Breast epithelium (tissue), 4 donors: ENCODE measurements at regions not wholly inside any gene's neighbourhood (a gene's known extent, or its start where the extent isn't known, plus 50 kb on each side); places are given as distances from the start of the nearest gene placed in this dataset.

ENCODE experiments used
- DNase-seq, 2 donors: peaks; one replicate each; pipeline ENCODE4 v3.0.0-alpha.2; 2019; ENCODE audit warnings: low spot score in 2 of 2
- H3K27ac ChIP-seq, 2 donors: fragments of 200-600 bp; sonication (generic) in 1 of 2; one replicate each; pipeline ENCODE4 v1.5.1; 2016 to 2019; ENCODE audit warnings: mild to moderate bottlenecking in 1 of 2
- H3K27me3 ChIP-seq, 2 donors: fragments of 200-600 bp; sonication (generic) in 1 of 2; one replicate each; pipeline versions ENCODE4 v1.5.1 to v1.6.0; 2017 to 2019; ENCODE audit warnings: control low read depth in 1 of 2, mild to moderate bottlenecking in 1 of 2
- H3K36me3 ChIP-seq: fragments of 200-600 bp; one replicate; pipeline ENCODE4 v1.5.1; 2019
- H3K4me1 ChIP-seq, 2 donors: fragments of 200-600 bp; sonication (generic); one replicate each; pipeline ENCODE4 v1.5.1; 2016 to 2019; ENCODE audit warnings: control low read depth in 1 of 2
- H3K4me3 ChIP-seq, 3 donors: fragments of 200-600 bp; sonication (generic); 1 replicate in 2 of 3; 2 replicates in 1 of 3; pipeline ENCODE4 v1.5.1; 2016 to 2019; ENCODE audit warnings: mild to moderate bottlenecking in 3 of 3, moderate library complexity in 2 of 3
- H3K9me3 ChIP-seq, 2 donors: fragments of 200-600 bp; sonication (generic) in 1 of 2; one replicate each; pipeline ENCODE4 v1.5.1; 2016 to 2019; ENCODE audit warnings: control low read depth in 1 of 2
- CTCF ChIP-seq, 3 donors: fragments of 450-650 bp; IDR thresholded peaks; one replicate each; pipeline ENCODE4 v1.5.1; 2016 to 2017; ENCODE audit warnings: antibody characterized with exemption in 3 of 3, mild to moderate bottlenecking in 3 of 3, moderate library complexity in 3 of 3
- POLR2A ChIP-seq: fragments of 450-650 bp; IDR thresholded peaks from one replicate; pipeline ENCODE4 v1.6.1; 2016; ENCODE audit warnings: antibody characterized with exemption, mild to moderate bottlenecking, moderate library complexity
- POLR2AphosphoS5 ChIP-seq, 3 donors: sonication (generic); formaldehyde crosslinking; IDR thresholded peaks; one replicate each; pipeline ENCODE4 v1.6.1; 2017; ENCODE audit warnings: antibody characterized with exemption in 3 of 3
- intact Hi-C: fragments of 100-400 bp; cut with DNase I; formaldehyde crosslinking; loops from one replicate; pipeline ENCODE4 v1.15.1; 2023; ENCODE audit warnings: low total_unique reads

DNA sequence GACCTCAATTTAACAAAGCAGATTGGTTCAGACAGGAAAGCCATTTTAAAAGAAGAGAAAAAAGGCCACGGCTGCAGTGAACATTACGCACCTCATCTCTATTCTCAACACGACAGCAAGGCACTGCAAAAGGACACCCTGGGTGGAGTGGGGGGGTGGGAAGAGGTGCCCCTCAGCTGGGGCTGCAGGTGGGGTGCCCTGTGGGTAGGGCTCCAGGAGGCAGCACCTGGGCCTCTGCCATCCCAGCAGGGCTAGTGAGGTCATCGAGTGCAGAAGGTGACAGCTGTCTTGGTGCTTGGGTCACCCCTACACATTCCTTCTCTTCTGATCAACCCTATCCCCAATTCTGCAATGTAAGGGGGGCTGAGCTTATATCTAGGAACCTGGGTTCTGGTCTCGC, 142.9 kb upstream of the PRMT8 start:
- no peak overlapping the region for H3K4me3 ChIP-seq
- no peak overlapping the region for H3K27ac ChIP-seq
- no peaks in the 10 kb centered on the region for H3K4me1 ChIP-seq
- no peaks in the 10 kb centered on the region for H3K9me3 ChIP-seq
- no peaks in the 10 kb centered on the region for H3K36me3 ChIP-seq
- intact Hi-C loops: no loop called here
- no peak for DNase-seq
- H3K27me3 ChIP-seq: no peaks in the 10 kb centered on the region
- TF ChIP-seq POLR2A (no peak), CTCF (IDR thresholded peaks at IDR 0.05) (no peak), POLR2AphosphoS5 (IDR thresholded peaks at IDR 0.05) (no peak)

GRCh38 chr12:3350432-3350831, 140.6 kb upstream of the PRMT8 start:
- H3K4me1 ChIP-seq: no peaks in the 10 kb centered on the region
- no peaks in the 10 kb centered on the region for H3K27me3 ChIP-seq
- no peaks in the 10 kb centered on the region for H3K9me3 ChIP-seq
- H3K36me3 ChIP-seq: no peaks in the 10 kb centered on the region
- DNase-seq: no peak
- intact Hi-C loops: no loop called here
- TF ChIP-seq CTCF (IDR thresholded peaks at IDR 0.05) (no peak), POLR2AphosphoS5 (IDR thresholded peaks at IDR 0.05) (no peak), POLR2A (no peak)
- no peak overlapping the region for H3K4me3 ChIP-seq
- H3K27ac ChIP-seq: no peak overlapping the region

GRCh38 chr12:3351731-3352130, 139.3 kb upstream of the PRMT8 start:
- no peaks in the 10 kb centered on the region for H3K9me3 ChIP-seq
- no peak for TF ChIP-seq POLR2AphosphoS5 (IDR thresholded peaks at IDR 0.05)
- no peak for TF ChIP-seq CTCF (IDR thresholded peaks at IDR 0.05)
- no peak for TF ChIP-seq POLR2A
- DNase-seq: no peak
- H3K27me3 ChIP-seq: no peaks in the 10 kb centered on the region
- no peak overlapping the region for H3K27ac ChIP-seq
- H3K4me3 ChIP-seq: no peak overlapping the region
- H3K4me1 ChIP-seq: no peaks in the 10 kb centered on the region
- no peaks in the 10 kb centered on the region for H3K36me3 ChIP-seq
- intact Hi-C loops: no loop called here

GRCh38 chr12:3352230-3352629, 138.8 kb upstream of the PRMT8 start:
- no peak for DNase-seq
- intact Hi-C loops: no loop called here

DNA sequence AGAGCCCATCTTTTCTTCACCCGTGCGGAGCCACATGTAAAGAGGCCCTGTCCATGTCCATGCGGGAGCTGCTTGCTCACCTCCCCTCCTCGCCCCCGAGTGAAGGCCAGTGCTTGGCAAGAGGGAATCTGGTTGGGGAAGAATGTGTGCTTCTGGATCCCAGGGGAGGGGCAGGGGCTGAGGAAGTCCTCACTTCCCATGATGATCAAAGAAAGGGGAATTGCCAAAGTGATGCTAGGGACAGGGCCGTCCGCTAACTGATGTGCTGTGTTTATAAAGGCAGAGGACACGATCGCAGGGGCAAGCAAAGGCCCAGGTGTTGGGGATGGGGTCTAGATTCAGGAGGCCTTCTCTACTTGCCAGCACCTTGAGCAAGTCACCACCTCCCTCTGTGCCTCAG, 137.4 kb upstream of the PRMT8 start:
- H3K4me3 ChIP-seq: no peak overlapping the region
- no peaks in the 10 kb centered on the region for H3K9me3 ChIP-seq
- H3K27me3 ChIP-seq: no peaks in the 10 kb centered on the region
- intact Hi-C loops: no loop called here
- no peak for DNase-seq
- H3K27ac ChIP-seq: no peak overlapping the region
- no peaks in the 10 kb centered on the region for H3K4me1 ChIP-seq
- TF ChIP-seq POLR2A (no peak), CTCF (IDR thresholded peaks at IDR 0.05) (no peak), POLR2AphosphoS5 (IDR thresholded peaks at IDR 0.05) (no peak)
- no peaks in the 10 kb centered on the region for H3K36me3 ChIP-seq

More at GRCh38 chr12:3352230-3352629, 138.8 kb upstream of the PRMT8 start:
- TF ChIP-seq CTCF (IDR thresholded peaks at IDR 0.05) (no peak), POLR2A (no peak), POLR2AphosphoS5 (IDR thresholded peaks at IDR 0.05) (no peak)
- H3K4me3 ChIP-seq: no peak overlapping the region
- no peaks in the 10 kb centered on the region for H3K36me3 ChIP-seq
- no peak overlapping the region for H3K27ac ChIP-seq
- no peaks in the 10 kb centered on the region for H3K9me3 ChIP-seq
- H3K4me1 ChIP-seq: no peaks in the 10 kb centered on the region
- no peaks in the 10 kb centered on the region for H3K27me3 ChIP-seq
